GM21381 (cell line): ENCODE measurements at regions not wholly inside any gene's neighbourhood (a gene's known extent, or its start where the extent isn't known, plus 50 kb on each side); places are given as distances from the start of the nearest gene placed in this dataset.

ENCODE experiments used
- ATAC-seq: cut with Tn5 transposase; IDR thresholded peaks from one replicate; pipeline ENCODE4 v1.9.1; 2021; ENCODE audit warnings: mild to moderate bottlenecking, moderate library complexity; ENCODE audit not compliant: unreplicated experiment

GRCh38 chr12:115517913-115518312 is 759.6 kb downstream of the MED13L start:
- ATAC-seq, result no peak

GRCh38 chr12:115511986-115512711 is 765.3 kb downstream of the MED13L start:
- no peak for ATAC-seq

GRCh38 chr12:115511305-115511704 is 766.2 kb downstream of the MED13L start:
- ATAC-seq, result no peak

DNA sequence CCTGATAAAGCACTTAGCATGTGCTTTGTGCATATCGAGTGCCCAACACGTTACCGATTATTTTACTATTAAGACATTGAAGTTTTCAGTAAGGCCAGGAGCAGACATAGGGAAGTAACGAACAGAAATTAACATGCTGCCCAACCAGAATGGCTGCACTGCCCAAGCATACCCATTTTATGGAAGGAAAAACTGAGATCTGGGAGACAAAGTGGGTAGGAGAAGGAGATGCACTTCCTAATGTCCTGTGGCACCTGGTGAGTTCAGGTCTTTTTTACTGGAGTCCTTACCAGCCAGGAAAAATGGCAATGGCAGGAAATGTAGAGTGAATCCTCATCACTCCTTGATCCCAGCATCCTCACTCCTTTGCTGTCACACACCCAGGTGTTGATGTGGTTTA is 768.5 kb downstream of the MED13L start:
- no peak for ATAC-seq

- no peak for ATAC-seq
Measured at GRCh38 chr12:115507951-115508722, 769.4 kb downstream of the MED13L start.

- no peak for ATAC-seq
Measured at GRCh38 chr12:115507560-115507889, 770.0 kb downstream of the MED13L start.

DNA sequence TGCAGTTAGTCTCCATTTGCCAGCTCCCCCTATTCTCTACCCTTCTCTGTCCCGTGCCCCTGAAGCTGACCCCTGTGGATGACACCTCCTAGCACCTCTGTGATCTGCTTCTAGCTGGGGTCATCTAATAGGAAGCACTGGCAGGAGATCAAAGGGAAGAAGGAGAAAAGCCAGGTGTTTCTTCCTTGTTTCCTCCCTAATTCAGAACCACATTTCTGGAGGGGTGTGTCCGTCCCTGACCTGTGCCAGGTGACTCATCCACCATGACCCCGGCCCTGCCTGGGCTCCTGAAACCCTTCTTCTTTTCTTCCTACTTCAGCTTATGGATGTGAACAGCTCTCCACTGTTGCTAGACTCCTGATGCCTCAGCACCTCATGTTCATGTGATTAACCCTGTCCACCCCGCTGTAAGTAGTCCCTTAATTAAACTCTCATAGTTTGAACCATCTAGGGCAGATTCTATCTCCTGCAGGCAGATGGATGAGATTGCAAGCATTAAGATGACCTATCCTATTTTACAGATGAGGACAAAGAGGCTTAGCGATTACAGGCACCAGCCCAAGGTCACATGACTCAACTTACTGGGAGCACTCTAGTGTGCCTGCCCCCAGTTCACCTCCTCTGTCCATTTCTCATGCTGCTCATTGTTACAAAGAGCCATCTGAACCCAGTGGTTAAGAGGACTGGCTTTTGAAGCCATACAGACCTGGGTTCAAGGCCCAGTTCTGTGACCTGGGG is 770.5 kb downstream of the MED13L start:
- ATAC-seq, result no peak

- ATAC-seq, result peak; percentile 90
Measured at GRCh38 chr12:115504306-115505290, 772.9 kb downstream of the MED13L start.

DNA sequence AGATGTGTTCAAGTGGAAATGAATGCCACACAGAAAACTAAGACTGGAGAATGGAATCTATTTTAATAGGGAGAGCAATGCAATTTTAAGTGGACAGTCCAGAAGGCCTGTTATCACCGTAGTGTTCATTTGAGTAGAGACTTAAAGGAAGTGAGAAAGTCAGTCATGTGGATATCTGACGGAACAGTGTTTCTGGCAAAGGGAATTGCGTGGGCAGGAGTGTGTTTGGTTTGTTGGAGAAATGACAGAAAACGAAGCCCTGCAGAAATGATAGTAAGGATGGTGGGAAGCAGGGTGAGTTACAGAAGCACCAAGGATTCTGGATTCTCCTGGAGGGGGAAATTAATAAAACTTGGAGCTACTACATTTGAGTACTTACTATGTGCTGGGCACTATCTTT is 776.6 kb downstream of the MED13L start:
- no peak for ATAC-seq

DNA sequence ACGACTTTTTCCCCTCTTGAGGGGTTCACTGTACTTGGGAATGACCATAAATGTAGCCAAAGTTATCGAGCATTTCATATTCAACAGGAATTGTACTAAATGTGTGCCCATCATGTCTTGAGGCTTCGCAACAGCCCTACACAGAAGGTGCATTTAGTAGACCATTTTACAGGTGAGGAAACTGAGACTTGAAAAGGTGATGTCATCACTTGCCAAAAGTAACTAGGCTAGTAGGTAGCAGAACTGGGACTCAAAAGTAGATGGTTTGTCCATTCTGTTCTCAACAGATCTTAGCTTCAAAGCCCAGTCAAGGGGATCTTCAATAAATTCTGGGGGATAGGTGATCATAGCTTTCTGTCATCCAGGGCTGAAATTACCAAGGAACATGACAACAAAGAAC is 782.2 kb downstream of the MED13L start:
- ATAC-seq, result no peak

DNA sequence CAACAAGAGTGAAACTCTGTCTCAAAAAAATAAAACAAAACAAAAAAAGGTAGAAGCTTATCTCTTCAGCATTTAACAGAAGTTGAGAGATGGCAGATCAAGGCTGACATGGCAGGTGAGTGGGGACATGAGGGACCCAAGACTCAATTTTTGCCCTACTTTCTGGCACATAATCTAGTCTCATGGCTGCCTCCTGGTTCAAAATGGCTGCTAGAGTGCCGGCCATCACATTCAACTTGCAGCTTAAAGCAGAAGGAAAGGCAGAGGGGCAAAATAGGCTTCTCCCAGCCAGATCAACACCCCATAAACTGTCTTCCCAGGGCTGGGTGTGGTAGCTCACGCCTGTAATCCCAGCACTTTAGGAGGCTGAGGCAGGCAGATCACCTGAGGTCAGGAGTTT is 784.9 kb downstream of the MED13L start:
- no peak for ATAC-seq

GRCh38 chr12:115491511-115492250 is 785.8 kb downstream of the MED13L start:
- ATAC-seq, result no peak

DNA sequence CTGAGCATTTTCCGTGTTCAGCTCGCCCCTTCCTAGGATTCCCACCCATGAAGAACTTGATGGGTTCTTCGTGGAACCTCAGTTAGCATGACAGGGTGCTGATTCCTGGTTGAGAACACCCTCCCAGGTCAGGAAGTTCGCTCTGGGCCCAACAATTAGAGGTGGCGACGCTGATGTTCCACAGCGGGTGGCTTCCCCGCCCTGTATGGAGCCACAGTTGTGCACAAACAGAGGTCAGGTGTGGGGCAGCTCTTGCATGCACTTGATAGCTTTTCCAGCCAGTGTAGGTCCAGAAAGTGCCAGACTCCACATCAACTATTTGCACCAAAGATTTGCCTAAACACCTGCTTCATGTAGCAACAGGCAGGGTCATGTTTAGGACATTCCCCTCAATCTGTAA is 788.2 kb downstream of the MED13L start:
- no peak for ATAC-seq

DNA sequence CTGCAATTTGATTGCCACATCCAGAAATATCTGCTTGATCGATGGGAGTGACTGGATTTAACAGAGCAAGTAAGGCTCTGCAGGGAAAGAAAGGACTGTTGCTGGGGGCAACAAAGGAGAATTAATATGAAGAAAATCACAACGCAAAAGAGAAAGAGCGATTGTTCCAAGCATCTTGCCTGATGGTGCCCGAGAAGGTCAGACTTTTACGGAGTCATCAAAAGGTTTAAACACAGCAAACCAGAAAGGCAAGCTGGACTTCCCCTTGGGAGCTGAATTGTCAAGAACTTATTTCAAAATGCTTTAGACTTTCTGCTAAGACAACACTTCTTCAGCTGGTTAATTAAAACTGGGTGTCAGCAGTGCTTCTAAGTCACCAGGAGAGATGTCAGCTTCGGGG is 791.5 kb downstream of the MED13L start:
- no peak for ATAC-seq

- ATAC-seq, result no peak
Measured at GRCh38 chr12:115485503-115485902, 792.0 kb downstream of the MED13L start.

- no peak for ATAC-seq
Measured at GRCh38 chr12:115482943-115483342, 794.5 kb downstream of the MED13L start.

DNA sequence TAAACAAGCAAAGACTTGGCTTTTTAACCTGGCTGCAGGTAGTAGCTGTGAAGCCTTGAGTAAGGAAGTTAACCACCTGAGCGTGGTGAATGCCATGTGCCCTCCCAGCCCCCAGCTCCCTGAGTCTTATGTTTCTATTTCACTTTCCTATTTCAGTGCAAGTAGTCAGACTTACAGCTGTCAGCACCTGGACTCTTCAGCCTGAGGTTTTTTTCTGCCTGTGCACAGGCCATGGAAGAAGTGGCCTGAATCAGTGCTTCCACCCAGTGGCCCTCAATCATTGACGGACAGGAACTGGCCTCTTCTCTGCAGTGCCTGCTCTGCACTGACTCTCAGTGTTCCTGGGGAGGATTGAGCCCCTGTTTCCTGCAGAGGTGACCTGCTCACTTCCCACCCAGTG is 796.4 kb downstream of the MED13L start:
- peak; percentile 85 for ATAC-seq

- ATAC-seq, result no peak
Measured at GRCh38 chr12:115478505-115478904, 794.5 kb upstream of the TBX3 start.

DNA sequence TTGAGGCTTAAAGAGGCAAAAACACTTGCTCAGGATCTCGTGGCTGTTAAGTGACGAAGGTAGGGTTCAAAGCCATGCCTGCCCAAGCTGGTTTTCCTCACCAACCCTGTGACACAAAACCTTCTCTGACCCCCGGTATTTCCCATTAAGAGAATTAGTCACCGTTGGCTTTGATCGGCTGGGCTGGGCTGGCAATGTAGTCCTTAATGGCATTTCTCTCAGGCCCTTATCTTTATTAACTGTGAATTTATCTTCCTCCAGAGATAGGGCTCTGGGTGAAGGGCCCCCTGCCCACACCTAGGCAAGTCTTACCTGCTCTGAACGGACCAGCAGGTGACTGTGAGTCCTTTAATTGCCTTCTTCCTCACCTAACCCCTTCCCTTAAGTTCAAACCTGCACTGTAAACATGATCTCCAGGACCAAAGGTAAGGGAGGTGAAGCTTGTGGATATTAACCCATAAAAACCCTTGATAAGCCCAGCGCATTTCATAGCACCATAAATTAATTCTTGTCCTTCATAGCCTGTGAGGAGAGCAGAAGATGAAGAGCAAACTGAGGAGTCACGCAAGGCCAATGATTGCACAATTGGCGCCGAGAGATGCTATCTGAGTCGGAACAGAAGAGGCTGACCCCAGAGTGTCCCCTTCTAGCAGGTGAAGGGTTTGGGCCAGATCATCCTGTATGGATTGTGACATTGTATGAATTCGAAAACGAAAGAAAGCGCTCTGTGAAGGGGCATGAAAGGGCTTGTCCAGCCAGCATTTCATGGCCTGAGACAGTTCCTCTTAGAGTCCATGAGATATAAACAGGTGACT is 790.8 kb upstream of the TBX3 start:
- no peak for ATAC-seq
